SKM-1 (cell line): ENCODE measurements at regions not wholly inside any gene's neighbourhood (a gene's known extent, or its start where the extent isn't known, plus 50 kb on each side); places are given as distances from the start of the nearest gene placed in this dataset.
"Not testable (repeated sequence)": the region's sequence is repeated elsewhere in the genome, so short reads cannot be mapped to it uniquely, and the experiment has no call there.

ENCODE experiments used
- DNase-seq: peaks from one replicate; lab custom pipeline; 2025; ENCODE audit not compliant: unreplicated experiment; lab: John Stamatoyannopoulos, UW

GRCh38 chr14:40758076-40758475 is 848.6 kb upstream of the LRFN5 start:
- DNase-seq, result no peak

GRCh38 chr14:40757376-40757950 is 849.2 kb upstream of the LRFN5 start:
- no peak for DNase-seq

GRCh38 chr14:40733206-40733605 is 873.5 kb upstream of the LRFN5 start:
- DNase-seq, result no peak

- no peak for DNase-seq
These were observed 879.6 kb upstream of the LRFN5 start for GRCh38 chr14:40727107-40727506.

GRCh38 chr14:40713387-40713786 is 893.3 kb upstream of the LRFN5 start:
- no peak for DNase-seq

- no peak for DNase-seq
These were observed 909.4 kb upstream of the LRFN5 start for GRCh38 chr14:40697231-40697630.

- no peak for DNase-seq
These were observed 912.7 kb upstream of the LRFN5 start for GRCh38 chr14:40694023-40694422.

- no peak for DNase-seq
These were observed 915.6 kb upstream of the LRFN5 start for GRCh38 chr14:40691066-40691465.

GRCh38 chr14:40685764-40686163 is 920.9 kb upstream of the LRFN5 start:
- DNase-seq, result no peak

GRCh38 chr14:40684328-40684727 is 922.3 kb upstream of the LRFN5 start:
- no peak for DNase-seq

- no peak for DNase-seq
These were observed 924.4 kb upstream of the LRFN5 start for GRCh38 chr14:40682131-40682913.

GRCh38 chr14:40679256-40679655 is 927.4 kb upstream of the LRFN5 start:
- no peak for DNase-seq

- DNase-seq, result not testable (repeated sequence)
These were observed 929.5 kb upstream of the LRFN5 start for GRCh38 chr14:40677206-40677605.

- no peak for DNase-seq
These were observed 932.2 kb upstream of the LRFN5 start for GRCh38 chr14:40674502-40674901.

GRCh38 chr14:40656311-40656710 is 950.4 kb upstream of the LRFN5 start:
- DNase-seq, result no peak

GRCh38 chr14:40652089-40652691 is 954.5 kb upstream of the LRFN5 start:
- DNase-seq, result no peak

- DNase-seq, result no peak
These were observed 976.2 kb upstream of the LRFN5 start for GRCh38 chr14:40630471-40630870.

GRCh38 chr14:40629551-40630137 is 977.0 kb upstream of the LRFN5 start:
- DNase-seq, result not testable (repeated sequence)

- DNase-seq, result no peak
These were observed 977.5 kb upstream of the LRFN5 start for GRCh38 chr14:40629144-40629543.

GRCh38 chr14:40623643-40624042 is 983.0 kb upstream of the LRFN5 start:
- DNase-seq, result no peak

- no peak for DNase-seq
These were observed 988.3 kb upstream of the LRFN5 start for GRCh38 chr14:40618225-40618898.
